OCI-LY1 (cell line): ENCODE measurements at regions not wholly inside any gene's neighbourhood (a gene's known extent, or its start where the extent isn't known, plus 50 kb on each side); places are given as distances from the start of the nearest gene placed in this dataset.

ENCODE experiments used
- H2AFZ ChIP-seq: fragments of 200-600 bp; sonication (generic), shearing (Covaris generic); 2 replicates; pipeline ENCODE4 v1.6.0; 2014; ENCODE audit warnings: antibody characterized with exemption, mild to moderate bottlenecking, low read length
- H3F3A ChIP-seq: fragments of 200-600 bp; sonication (generic), shearing (Covaris generic); 2 replicates; pipeline ENCODE4 v1.6.0; 2014; ENCODE audit warnings: mild to moderate bottlenecking, antibody characterized with exemption, low read length, moderate library complexity; ENCODE audit not compliant: insufficient read depth
- H3K27ac ChIP-seq: fragments of 200-600 bp; sonication (generic); 2 replicates; pipeline ENCODE4 v1.5.1; 2014; ENCODE audit warnings: low read length, mixed run types, mild to moderate bottlenecking, low read depth; ENCODE audit not compliant: poor library complexity, severe bottlenecking
- H3K27me3 ChIP-seq: fragments of 200-600 bp; sonication (generic); 2 replicates; pipeline ENCODE4 v1.6.0; 2014; ENCODE audit warnings: antibody characterized with exemption, mild to moderate bottlenecking, low read length, moderate library complexity; ENCODE audit not compliant: insufficient read depth
- H3K36me3 ChIP-seq: fragments of 200-600 bp; sonication (generic); 2 replicates; pipeline ENCODE4 v1.6.1; 2014; ENCODE audit warnings: mild to moderate bottlenecking, antibody characterized with exemption, low read length, moderate library complexity, mixed read lengths; ENCODE audit not compliant: insufficient read depth
- H3K4me1 ChIP-seq: fragments of 200-600 bp; sonication (generic); 2 replicates; pipeline ENCODE4 v1.5.1; 2014; ENCODE audit warnings: mild to moderate bottlenecking, low read length, moderate library complexity; ENCODE audit not compliant: insufficient read depth, severe bottlenecking
- H3K4me2 ChIP-seq: fragments of 200-600 bp; sonication (generic), shearing (Covaris generic); 2 replicates; pipeline ENCODE4 v1.6.1; 2014; ENCODE audit warnings: low read length
- H3K4me3 ChIP-seq: fragments of 200-600 bp; sonication (generic); 2 replicates; pipeline ENCODE4 v1.5.1; 2014; ENCODE audit warnings: low read length, low read depth, mild to moderate bottlenecking, mixed read lengths; ENCODE audit not compliant: poor library complexity, severe bottlenecking
- H3K79me2 ChIP-seq: fragments of 200-600 bp; shearing (Covaris generic); 2 replicates; pipeline ENCODE4 v1.6.1; 2016; ENCODE audit warnings: mixed run types, low read length, mixed read lengths; ENCODE audit not compliant: insufficient read depth
- H3K9ac ChIP-seq: fragments of 200-600 bp; sonication (generic), shearing (Covaris generic); 2 replicates; pipeline ENCODE4 v1.6.1; 2014; ENCODE audit warnings: mild to moderate bottlenecking, low read length, mixed read lengths
- H3K9me2 ChIP-seq: fragments of 200-600 bp; sonication (generic), shearing (Covaris generic); 2 replicates; pipeline ENCODE4 v1.6.1; 2014; ENCODE audit warnings: low read depth, mild to moderate bottlenecking, low read length, mixed read lengths
- H3K9me3 ChIP-seq: fragments of 200-600 bp; shearing (Covaris generic); 2 replicates; pipeline ENCODE4 v1.6.1; 2014; ENCODE audit warnings: low read length, mixed read lengths
- H4K20me1 ChIP-seq: fragments of 200-600 bp; sonication (generic), shearing (Covaris generic); 2 replicates; pipeline ENCODE4 v1.6.0; 2016; ENCODE audit warnings: mild to moderate bottlenecking, low read length; ENCODE audit not compliant: insufficient read depth
- EZH2 ChIP-seq: fragments of 200-600 bp; sonication (generic), shearing (Covaris generic); IDR thresholded peaks from 2 replicates; pipeline ENCODE4 v1.8.0; 2017; ENCODE audit warnings: borderline replicate concordance, mixed run types, mild to moderate bottlenecking, antibody characterized with exemption, low read length, moderate library complexity, mixed read lengths
- TF ChIP-seq, protein P1 (sequence below): fragments of 200-600 bp; sonication (generic), shearing (Covaris generic); IDR thresholded peaks from 2 replicates; pipeline ENCODE4 v1.5.1; 2017; ENCODE audit warnings: mild to moderate bottlenecking, antibody characterized with exemption, low read length, moderate library complexity, mixed read lengths

- Histone ChIP-seq H3K4me2 (no peak overlapping the region), H2AFZ (no peak overlapping the region), H3K9me2 (no peaks in the 10 kb centered on the region), H3K9me3 (0 out of 2 replicates have a peak, but pooled peaks cover 3% of the 10 kb centered on the region), H3K27me3 (no peaks in the 10 kb centered on the region; the same call in 1 of the 2 replicates), H4K20me1 (no peaks in the 10 kb centered on the region), H3K4me3 (no peak overlapping the region), H3K4me1 (no peaks in the 10 kb centered on the region), H3K36me3 (no peaks in the 10 kb centered on the region), H3F3A (no peaks in the 10 kb centered on the region), H3K27ac (no peak overlapping the region), H3K79me2 (no peaks in the 10 kb centered on the region), H3K9ac (no peak overlapping the region)
- TF ChIP-seq, protein P1, sequence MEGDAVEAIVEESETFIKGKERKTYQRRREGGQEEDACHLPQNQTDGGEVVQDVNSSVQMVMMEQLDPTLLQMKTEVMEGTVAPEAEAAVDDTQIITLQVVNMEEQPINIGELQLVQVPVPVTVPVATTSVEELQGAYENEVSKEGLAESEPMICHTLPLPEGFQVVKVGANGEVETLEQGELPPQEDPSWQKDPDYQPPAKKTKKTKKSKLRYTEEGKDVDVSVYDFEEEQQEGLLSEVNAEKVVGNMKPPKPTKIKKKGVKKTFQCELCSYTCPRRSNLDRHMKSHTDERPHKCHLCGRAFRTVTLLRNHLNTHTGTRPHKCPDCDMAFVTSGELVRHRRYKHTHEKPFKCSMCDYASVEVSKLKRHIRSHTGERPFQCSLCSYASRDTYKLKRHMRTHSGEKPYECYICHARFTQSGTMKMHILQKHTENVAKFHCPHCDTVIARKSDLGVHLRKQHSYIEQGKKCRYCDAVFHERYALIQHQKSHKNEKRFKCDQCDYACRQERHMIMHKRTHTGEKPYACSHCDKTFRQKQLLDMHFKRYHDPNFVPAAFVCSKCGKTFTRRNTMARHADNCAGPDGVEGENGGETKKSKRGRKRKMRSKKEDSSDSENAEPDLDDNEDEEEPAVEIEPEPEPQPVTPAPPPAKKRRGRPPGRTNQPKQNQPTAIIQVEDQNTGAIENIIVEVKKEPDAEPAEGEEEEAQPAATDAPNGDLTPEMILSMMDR, result no peak
- TF ChIP-seq EZH2, result no peak
These were observed 366.7 kb upstream of the PROK2 start for GRCh38 chr3:72151465-72152238.

DNA sequence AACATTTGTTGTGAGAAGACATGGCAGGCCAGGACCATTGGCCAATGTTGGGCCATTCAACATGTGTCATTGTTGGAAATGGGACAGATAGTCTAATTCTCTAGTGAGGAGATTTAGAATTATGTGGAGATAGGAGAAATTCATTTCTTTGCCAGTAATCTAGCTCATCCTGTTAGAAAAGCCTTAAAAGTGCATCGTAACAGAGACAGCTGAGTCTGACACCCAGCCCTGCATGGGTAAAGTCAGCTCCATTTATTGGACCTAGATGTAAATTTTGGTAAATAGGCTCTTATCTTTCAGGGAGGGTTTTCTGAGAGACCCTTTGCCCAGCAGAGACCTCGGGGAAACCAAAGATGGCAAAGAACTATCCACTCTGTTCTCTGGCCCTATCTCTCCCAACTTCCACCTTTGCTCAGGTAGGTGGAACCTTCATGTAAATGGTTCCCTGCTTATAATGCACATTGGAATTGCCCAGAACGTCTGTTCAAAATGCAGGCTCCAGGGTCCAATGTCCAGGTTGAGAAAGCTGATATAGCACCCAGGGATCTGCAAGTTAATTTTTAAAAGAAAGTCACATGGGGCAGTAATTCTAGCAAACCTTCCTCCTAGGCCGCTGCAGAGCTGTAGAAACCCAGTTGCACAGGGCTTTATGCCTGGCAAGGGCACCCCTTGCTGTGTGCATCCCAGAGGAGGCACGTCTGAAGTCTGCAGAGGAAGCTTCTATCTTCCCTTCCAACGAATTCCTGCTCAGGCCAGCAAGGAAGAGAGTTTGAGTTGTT is 365.9 kb upstream of the PROK2 start:
- Histone ChIP-seq H3K9ac (no peak overlapping the region), H4K20me1 (no peaks in the 10 kb centered on the region), H3F3A (no peaks in the 10 kb centered on the region), H3K27me3 (no peaks in the 10 kb centered on the region; the same call in 1 of the 2 replicates), H3K9me2 (no peaks in the 10 kb centered on the region), H3K27ac (no peak overlapping the region), H3K9me3 (0 out of 2 replicates have a peak, but pooled peaks cover 3% of the 10 kb centered on the region), H3K36me3 (no peaks in the 10 kb centered on the region), H3K79me2 (no peaks in the 10 kb centered on the region), H3K4me2 (no peak overlapping the region), H2AFZ (no peak overlapping the region), H3K4me3 (no peak overlapping the region), H3K4me1 (no peaks in the 10 kb centered on the region)
- TF ChIP-seq, protein P1, result no peak
- no peak for TF ChIP-seq EZH2

DNA sequence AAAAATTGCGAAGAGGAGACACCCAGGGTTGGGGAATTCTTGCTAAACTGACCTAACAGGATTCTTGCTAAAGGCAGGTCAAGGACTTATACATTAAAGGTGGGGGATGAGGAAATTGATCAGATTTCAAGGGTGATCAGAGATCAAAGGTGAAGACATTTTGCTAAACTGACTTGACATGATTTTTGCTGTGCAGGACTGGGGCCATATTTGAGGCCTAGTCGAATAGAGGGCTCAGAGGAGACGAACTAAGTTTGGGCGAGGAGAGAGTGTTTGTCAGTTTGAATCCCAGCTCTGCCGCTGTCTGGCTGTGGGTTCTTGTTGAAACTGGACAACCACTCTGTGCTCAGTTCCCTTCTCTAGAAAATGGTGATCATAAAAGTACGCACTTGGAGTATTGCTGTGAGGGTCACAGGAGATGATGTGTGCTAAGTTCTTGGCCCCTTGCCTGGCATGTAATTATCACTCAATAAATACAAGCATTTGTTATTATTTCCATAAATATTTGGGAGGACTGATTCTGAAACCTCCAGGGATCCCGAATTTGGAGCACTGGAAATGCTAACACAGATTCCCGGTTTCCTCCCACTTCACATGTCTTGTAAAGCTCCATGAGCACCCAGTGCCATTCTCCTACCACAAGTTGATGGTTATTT is 364.8 kb upstream of the PROK2 start:
- H3K4me2 ChIP-seq, result no peak overlapping the region
- no peak for TF ChIP-seq EZH2
- H3K27me3 ChIP-seq, result no peaks in the 10 kb centered on the region; the same call in 1 of the 2 replicates
- H3K27ac ChIP-seq, result no peak overlapping the region
- H4K20me1 ChIP-seq, result no peaks in the 10 kb centered on the region
- no peaks in the 10 kb centered on the region for H3K36me3 ChIP-seq
- H3K9ac ChIP-seq, result no peak overlapping the region
- H3K4me3 ChIP-seq, result no peak overlapping the region
- H3K79me2 ChIP-seq, result no peaks in the 10 kb centered on the region
- no peaks in the 10 kb centered on the region for H3F3A ChIP-seq
- 0 out of 2 replicates have a peak, but pooled peaks cover 3% of the 10 kb centered on the region for H3K9me3 ChIP-seq
- no peaks in the 10 kb centered on the region for H3K4me1 ChIP-seq
- H3K9me2 ChIP-seq, result no peaks in the 10 kb centered on the region
- H2AFZ ChIP-seq, result no peak overlapping the region
